PFSK-1 (cell line): ENCODE measurements at regions not wholly inside any gene's neighbourhood (a gene's known extent, or its start where the extent isn't known, plus 50 kb on each side); places are given as distances from the start of the nearest gene placed in this dataset.

ENCODE experiments used
- FOXP2 ChIP-seq: optimal IDR thresholded peaks from 2 replicates; pipeline ENCODE3; 2011; ENCODE audit warnings: borderline replicate concordance, control low read depth, inconsistent platforms; ENCODE audit not compliant: insufficient read depth; ENCODE audit errors: extremely low read length, extremely low read depth
- POLR2AphosphoS5 ChIP-seq: IDR thresholded peaks from 2 replicates; pipeline ENCODE4 v1.6.1; 2012; ENCODE audit warnings: low read depth, mild to moderate bottlenecking, control low read depth, low read length, moderate library complexity
- SIN3A ChIP-seq: IDR thresholded peaks from 2 replicates; pipeline ENCODE4 v1.6.1; 2012; ENCODE audit warnings: mild to moderate bottlenecking, low read length, moderate library complexity, borderline replicate concordance; ENCODE audit not compliant: insufficient read depth
- TAF1 ChIP-seq: IDR thresholded peaks from 2 replicates; pipeline ENCODE4 v1.6.1; 2012; ENCODE audit warnings: low read length, control low read depth, borderline replicate concordance; ENCODE audit not compliant: insufficient read depth
- TF ChIP-seq, protein P1 (sequence below), 2 experiments: IDR thresholded peaks; 2 replicates each; pipeline versions ENCODE4 v1.6.1 to v1.8.0; 2011 to 2012; ENCODE audit warnings: low read depth in 2 of 2, low read length in 2 of 2, control low read depth in 1 of 2, inconsistent platforms in 1 of 2, mild to moderate bottlenecking in 1 of 2, moderate library complexity in 1 of 2; ENCODE audit not compliant: insufficient read depth in 1 of 2

DNA sequence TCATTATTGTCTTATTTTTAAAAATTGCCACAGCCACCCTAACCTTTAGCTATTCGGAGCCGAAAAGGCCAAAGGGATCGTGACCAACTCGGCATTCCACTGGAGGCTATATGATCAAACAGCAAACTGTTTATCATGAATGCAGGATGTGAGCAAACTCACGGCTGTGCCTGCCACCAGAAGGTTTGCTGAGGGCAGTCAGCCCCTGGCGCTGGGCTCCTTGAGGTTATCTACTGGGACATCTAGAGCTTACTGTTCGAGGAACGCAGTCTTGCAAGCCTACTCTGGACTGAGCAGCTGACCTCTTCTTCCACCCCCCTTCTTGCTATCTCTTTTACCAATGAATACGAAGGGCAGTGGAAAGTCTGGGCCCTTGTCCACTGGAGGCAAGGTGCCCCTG is 231.5 kb upstream of the TARS1 start:
- TF ChIP-seq, protein P1, sequence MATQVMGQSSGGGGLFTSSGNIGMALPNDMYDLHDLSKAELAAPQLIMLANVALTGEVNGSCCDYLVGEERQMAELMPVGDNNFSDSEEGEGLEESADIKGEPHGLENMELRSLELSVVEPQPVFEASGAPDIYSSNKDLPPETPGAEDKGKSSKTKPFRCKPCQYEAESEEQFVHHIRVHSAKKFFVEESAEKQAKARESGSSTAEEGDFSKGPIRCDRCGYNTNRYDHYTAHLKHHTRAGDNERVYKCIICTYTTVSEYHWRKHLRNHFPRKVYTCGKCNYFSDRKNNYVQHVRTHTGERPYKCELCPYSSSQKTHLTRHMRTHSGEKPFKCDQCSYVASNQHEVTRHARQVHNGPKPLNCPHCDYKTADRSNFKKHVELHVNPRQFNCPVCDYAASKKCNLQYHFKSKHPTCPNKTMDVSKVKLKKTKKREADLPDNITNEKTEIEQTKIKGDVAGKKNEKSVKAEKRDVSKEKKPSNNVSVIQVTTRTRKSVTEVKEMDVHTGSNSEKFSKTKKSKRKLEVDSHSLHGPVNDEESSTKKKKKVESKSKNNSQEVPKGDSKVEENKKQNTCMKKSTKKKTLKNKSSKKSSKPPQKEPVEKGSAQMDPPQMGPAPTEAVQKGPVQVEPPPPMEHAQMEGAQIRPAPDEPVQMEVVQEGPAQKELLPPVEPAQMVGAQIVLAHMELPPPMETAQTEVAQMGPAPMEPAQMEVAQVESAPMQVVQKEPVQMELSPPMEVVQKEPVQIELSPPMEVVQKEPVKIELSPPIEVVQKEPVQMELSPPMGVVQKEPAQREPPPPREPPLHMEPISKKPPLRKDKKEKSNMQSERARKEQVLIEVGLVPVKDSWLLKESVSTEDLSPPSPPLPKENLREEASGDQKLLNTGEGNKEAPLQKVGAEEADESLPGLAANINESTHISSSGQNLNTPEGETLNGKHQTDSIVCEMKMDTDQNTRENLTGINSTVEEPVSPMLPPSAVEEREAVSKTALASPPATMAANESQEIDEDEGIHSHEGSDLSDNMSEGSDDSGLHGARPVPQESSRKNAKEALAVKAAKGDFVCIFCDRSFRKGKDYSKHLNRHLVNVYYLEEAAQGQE (IDR thresholded peaks at IDR 0.05; ENCODE audit: insufficient read depth in 1 of 2, low read depth in 2 of 2, low read length in 2 of 2), result no peak
- TF ChIP-seq SIN3A (no peak), TAF1 (no peak), FOXP2 (no peak), POLR2AphosphoS5 (no peak)

DNA sequence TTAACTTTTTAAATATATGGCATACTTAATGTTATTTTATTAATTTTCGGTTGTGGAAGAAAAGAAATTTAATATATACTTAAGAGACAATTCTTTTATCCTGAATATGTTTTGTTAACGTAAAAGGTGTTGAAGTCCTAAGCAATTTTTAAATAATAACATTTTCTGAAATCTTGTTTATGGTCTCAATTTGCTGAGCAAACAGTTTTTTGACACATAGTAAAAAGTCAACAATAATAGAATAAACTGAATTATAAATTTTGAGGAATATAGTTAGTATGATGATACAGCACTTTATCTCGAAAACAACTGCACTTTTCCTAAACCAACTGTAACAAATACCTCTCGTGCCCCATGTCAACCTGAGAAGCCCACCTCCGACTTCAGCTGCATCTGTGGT is 229.8 kb upstream of the TARS1 start:
- TF ChIP-seq, protein P1 (IDR thresholded peaks at IDR 0.05; ENCODE audit: insufficient read depth in 1 of 2, low read depth in 2 of 2, low read length in 2 of 2), result no peak
- TF ChIP-seq SIN3A (no peak), TAF1 (no peak), FOXP2 (no peak), POLR2AphosphoS5 (no peak)

DNA sequence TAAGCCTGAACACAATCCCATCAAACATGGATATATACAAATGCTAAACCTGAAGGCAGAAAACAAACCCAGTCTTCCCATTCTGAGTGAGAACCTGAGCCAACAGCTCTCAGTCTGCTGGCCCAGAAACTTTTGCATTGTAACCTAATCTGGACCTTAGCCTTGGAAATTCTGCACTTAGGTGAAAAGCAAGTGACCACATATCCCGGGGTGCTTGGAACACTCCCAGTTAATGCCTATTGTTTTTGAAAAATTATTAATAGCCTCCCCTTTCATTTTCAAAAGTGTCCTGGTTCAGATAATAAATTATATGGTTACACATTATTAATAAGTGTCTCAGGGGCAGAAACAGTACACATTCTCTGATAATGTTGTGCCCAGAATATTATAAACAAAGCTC is 228.3 kb upstream of the TARS1 start:
- TF ChIP-seq POLR2AphosphoS5 (no peak), SIN3A (no peak), TAF1 (no peak), FOXP2 (no peak)
- TF ChIP-seq, protein P1 (IDR thresholded peaks at IDR 0.05; ENCODE audit: insufficient read depth in 1 of 2, low read depth in 2 of 2, low read length in 2 of 2), result no peak

DNA sequence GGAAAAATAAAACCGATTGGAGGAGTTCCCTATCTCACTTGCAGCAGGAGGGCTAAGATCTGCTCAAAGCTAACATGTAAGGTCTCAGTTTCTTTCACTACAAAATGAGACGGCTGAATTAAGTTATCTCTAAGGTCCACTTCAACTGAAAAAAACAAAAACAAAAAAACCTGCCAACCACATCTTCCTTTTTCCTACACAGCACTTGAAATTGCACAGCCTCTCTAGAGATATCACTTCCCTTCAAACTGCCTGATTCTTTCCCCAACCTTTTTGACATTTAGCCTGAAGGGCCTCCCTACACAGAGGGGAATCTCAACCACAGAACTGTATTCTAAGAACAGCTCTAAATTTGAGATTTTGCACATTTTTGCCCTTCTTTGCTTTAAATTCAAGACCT is 227.9 kb upstream of the TARS1 start:
- TF ChIP-seq FOXP2, result no peak
- no peak for TF ChIP-seq SIN3A
- TF ChIP-seq, protein P1 (IDR thresholded peaks at IDR 0.05; ENCODE audit: insufficient read depth in 1 of 2, low read depth in 2 of 2, low read length in 2 of 2), result no peak
- TF ChIP-seq TAF1, result no peak
- TF ChIP-seq POLR2AphosphoS5, result no peak
